Sigmoid colon (tissue), 4 donors: ENCODE measurements at regions not wholly inside any gene's neighbourhood (a gene's known extent, or its start where the extent isn't known, plus 50 kb on each side); places are given as distances from the start of the nearest gene placed in this dataset.

Experiments used
- POLR2A ChIP-seq, 2 donors: fragments of 450-650 bp; IDR thresholded peaks; one replicate each; pipeline ENCODE4 v1.6.1; 2016; ENCODE audit warnings: antibody characterized with exemption in 2 of 2, mild to moderate bottlenecking in 2 of 2, moderate library complexity in 2 of 2
- POLR2AphosphoS5 ChIP-seq, 4 donors: sonication (generic); formaldehyde crosslinking; IDR thresholded peaks; one replicate each; pipeline ENCODE4 v1.6.1; 2017; ENCODE audit warnings: antibody characterized with exemption in 4 of 4
- TF ChIP-seq, protein P1 (sequence below), 4 experiments: fragments of 450-650 bp in 3 of 4; fragments of 200-600 bp in 1 of 4; IDR thresholded peaks; one replicate each; pipeline ENCODE4 v1.5.1; 2016 to 2019; ENCODE audit warnings: antibody characterized with exemption in 4 of 4, mild to moderate bottlenecking in 3 of 4, moderate library complexity in 2 of 4

DNA sequence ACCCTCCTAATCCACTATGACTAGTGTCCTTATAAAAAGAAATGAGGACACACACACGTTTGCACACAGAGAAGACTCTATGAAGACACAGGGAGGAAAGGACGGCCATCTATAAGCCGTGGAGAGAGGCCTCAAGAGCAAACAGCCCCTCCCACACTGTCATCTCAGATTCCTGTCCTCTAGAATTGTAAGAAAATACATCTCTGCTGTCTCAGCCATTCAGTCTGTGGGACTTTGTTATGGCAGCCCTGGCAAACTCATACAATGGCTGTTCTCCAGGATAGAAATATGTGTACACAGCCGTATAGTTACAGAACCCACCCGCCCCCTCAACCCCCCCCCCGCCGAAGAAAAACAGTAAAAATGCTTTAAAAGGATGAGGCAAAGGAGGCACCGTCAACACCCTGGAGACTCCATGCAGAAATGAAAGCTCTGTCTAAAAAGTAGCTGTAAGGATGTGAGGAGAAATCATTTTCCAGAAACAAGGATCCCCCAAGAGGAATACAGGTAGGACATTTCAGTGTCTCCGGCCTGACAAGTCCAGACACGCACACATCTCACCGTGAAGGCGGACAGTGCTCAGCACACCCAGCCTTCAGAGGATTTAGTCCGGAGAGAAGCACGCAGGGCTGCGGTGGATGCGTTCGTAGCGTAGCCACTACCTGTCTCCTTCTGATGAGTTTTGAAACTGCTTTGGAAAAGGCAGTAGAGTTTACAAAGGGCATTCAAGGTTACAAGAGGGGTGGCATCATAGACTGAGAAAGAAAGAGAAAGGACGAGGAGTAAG lies 110.8 kb upstream of the ERCC6L2 start:
- TF ChIP-seq POLR2AphosphoS5 (IDR thresholded peaks at IDR 0.05) (no peak), POLR2A (IDR thresholded peaks at IDR 0.05) (no peak)
- TF ChIP-seq, protein P1, sequence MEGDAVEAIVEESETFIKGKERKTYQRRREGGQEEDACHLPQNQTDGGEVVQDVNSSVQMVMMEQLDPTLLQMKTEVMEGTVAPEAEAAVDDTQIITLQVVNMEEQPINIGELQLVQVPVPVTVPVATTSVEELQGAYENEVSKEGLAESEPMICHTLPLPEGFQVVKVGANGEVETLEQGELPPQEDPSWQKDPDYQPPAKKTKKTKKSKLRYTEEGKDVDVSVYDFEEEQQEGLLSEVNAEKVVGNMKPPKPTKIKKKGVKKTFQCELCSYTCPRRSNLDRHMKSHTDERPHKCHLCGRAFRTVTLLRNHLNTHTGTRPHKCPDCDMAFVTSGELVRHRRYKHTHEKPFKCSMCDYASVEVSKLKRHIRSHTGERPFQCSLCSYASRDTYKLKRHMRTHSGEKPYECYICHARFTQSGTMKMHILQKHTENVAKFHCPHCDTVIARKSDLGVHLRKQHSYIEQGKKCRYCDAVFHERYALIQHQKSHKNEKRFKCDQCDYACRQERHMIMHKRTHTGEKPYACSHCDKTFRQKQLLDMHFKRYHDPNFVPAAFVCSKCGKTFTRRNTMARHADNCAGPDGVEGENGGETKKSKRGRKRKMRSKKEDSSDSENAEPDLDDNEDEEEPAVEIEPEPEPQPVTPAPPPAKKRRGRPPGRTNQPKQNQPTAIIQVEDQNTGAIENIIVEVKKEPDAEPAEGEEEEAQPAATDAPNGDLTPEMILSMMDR (IDR thresholded peaks at IDR 0.05) = no peak
